ENCODE measurements at regions not wholly inside any gene's neighbourhood (a gene's known extent, or its start where the extent isn't known, plus 50 kb on each side); places are given as distances from the start of the nearest gene placed in this dataset.

DNA sequence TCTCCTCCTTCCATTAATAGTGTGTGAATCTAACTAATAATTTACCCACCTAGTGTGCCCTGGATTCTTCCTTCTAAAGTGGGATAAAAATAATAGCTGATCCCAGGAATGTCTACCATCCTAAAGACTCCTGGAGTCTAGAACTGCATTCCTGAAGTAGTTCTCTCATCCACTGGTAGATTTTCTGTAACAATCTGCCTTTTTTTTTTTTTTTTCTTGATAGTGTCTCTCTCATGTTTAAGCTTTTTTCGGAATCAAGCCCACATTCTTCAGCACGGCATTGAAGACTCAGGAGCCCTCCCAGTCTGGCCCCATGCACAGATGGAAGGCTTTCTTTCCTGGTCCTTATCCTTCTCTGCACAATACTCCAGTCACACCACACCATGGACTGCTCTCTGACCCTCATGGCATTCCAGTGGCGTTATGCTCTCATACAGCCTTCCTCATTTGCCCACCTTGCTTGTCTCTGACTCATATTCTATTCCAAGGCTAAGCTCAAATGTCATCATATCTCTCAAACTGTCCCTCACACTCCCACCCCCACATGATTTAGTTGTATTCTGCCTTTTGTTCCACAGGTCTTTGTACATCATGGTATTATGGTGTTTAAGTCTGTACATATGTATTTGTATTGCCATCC, 68.7 kb upstream of the FRY start:
- ATAC-seq (no peak), DNase-seq (ENCODE audit: low spot score) (no peak)
- H3K79me2 ChIP-seq (replicated peaks; ENCODE audit: insufficient read depth) = no peaks in the 10 kb centered on the region
- Mint-ChIP-seq H3K4me1 (no peaks in the 10 kb centered on the region), H3K4me3 (no peak overlapping the region), H3K36me3 (ENCODE audit: low read depth) (peaks cover 6% of the 10 kb centered on the region; the same call in 1 of the 3 replicates), H3K27ac (no peak overlapping the region), H3K9me3 (peaks cover 9% of the 10 kb centered on the region), H3K27me3 (ENCODE audit: insufficient read depth, low read depth, poor library complexity) (peaks cover 2% of the 10 kb centered on the region)
- H3K4me1 ChIP-seq (ENCODE audit: insufficient read depth) = no peaks in the 10 kb centered on the region
- H3K4me3 ChIP-seq = no peak overlapping the region
- 0 out of 2 replicates have a peak, but pooled peaks cover 7% of the 10 kb centered on the region for H3K9me2 ChIP-seq (ENCODE audit: insufficient read depth)
- peaks cover 6% of the 10 kb centered on the region; the same call in 1 of the 2 replicates for H3K36me3 ChIP-seq (ENCODE audit: insufficient read depth)
- no peak overlapping the region for H3K4me2 ChIP-seq
- TF ChIP-seq REST (IDR thresholded peaks at IDR 0.05; ENCODE audit: unreplicated experiment) = no peak
- TF ChIP-seq ETS1 (IDR thresholded peaks at IDR 0.05) = no peak
- no peak for TF ChIP-seq CREB1 (CRISPR knock-in tag; IDR thresholded peaks at IDR 0.05; ENCODE audit: low read depth)
- TF ChIP-seq EZH2 (IDR thresholded peaks at IDR 0.05; ENCODE audit: low read depth, unreplicated experiment) = no peak
- no peak for TF ChIP-seq POLR2AphosphoS5 (IDR thresholded peaks at IDR 0.05; ENCODE audit: low read depth)
- no peak for TF ChIP-seq ZNF331 (CRISPR knock-in tag; IDR thresholded peaks at IDR 0.05; ENCODE audit: low read depth)
- TF ChIP-seq NANOG (IDR thresholded peaks at IDR 0.05; ENCODE audit: borderline replicate concordance) = no peak
- TF ChIP-seq, protein P1, sequence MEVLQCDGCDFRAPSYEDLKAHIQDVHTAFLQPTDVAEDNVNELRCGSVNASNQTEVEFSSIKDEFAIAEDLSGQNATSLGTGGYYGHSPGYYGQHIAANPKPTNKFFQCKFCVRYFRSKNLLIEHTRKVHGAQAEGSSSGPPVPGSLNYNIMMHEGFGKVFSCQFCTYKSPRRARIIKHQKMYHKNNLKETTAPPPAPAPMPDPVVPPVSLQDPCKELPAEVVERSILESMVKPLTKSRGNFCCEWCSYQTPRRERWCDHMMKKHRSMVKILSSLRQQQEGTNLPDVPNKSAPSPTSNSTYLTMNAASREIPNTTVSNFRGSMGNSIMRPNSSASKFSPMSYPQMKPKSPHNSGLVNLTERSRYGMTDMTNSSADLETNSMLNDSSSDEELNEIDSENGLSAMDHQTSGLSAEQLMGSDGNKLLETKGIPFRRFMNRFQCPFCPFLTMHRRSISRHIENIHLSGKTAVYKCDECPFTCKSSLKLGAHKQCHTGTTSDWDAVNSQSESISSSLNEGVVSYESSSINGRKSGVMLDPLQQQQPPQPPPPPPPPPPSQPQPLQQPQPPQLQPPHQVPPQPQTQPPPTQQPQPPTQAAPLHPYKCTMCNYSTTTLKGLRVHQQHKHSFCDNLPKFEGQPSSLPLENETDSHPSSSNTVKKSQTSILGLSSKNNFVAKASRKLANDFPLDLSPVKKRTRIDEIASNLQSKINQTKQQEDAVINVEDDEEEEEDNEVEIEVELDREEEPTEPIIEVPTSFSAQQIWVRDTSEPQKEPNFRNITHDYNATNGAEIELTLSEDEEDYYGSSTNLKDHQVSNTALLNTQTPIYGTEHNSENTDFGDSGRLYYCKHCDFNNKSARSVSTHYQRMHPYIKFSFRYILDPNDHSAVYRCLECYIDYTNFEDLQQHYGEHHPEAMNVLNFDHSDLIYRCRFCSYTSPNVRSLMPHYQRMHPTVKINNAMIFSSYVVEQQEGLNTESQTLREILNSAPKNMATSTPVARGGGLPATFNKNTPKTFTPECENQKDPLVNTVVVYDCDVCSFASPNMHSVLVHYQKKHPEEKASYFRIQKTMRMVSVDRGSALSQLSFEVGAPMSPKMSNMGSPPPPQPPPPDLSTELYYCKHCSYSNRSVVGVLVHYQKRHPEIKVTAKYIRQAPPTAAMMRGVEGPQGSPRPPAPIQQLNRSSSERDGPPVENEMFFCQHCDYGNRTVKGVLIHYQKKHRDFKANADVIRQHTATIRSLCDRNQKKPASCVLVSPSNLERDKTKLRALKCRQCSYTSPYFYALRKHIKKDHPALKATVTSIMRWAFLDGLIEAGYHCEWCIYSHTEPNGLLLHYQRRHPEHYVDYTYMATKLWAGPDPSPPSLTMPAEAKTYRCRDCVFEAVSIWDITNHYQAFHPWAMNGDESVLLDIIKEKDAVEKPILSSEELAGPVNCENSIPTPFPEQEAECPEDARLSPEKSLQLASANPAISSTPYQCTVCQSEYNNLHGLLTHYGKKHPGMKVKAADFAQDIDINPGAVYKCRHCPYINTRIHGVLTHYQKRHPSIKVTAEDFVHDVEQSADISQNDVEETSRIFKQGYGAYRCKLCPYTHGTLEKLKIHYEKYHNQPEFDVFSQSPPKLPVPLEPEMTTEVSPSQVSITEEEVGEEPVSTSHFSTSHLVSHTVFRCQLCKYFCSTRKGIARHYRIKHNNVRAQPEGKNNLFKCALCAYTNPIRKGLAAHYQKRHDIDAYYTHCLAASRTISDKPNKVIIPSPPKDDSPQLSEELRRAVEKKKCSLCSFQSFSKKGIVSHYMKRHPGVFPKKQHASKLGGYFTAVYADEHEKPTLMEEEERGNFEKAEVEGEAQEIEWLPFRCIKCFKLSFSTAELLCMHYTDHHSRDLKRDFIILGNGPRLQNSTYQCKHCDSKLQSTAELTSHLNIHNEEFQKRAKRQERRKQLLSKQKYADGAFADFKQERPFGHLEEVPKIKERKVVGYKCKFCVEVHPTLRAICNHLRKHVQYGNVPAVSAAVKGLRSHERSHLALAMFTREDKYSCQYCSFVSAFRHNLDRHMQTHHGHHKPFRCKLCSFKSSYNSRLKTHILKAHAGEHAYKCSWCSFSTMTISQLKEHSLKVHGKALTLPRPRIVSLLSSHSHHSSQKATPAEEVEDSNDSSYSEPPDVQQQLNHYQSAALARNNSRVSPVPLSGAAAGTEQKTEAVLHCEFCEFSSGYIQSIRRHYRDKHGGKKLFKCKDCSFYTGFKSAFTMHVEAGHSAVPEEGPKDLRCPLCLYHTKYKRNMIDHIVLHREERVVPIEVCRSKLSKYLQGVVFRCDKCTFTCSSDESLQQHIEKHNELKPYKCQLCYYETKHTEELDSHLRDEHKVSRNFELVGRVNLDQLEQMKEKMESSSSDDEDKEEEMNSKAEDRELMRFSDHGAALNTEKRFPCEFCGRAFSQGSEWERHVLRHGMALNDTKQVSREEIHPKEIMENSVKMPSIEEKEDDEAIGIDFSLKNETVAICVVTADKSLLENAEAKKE (CRISPR knock-in tag; IDR thresholded peaks at IDR 0.05) = no peak
- TF ChIP-seq JUNB (IDR thresholded peaks at IDR 0.05; ENCODE audit: unreplicated experiment) = no peak
- no peak for TF ChIP-seq EZH2phosphoT487 (IDR thresholded peaks at IDR 0.05; ENCODE audit: unreplicated experiment)
- no peak for TF ChIP-seq STAT1 (IDR thresholded peaks at IDR 0.05; ENCODE audit: unreplicated experiment)
- TF ChIP-seq, protein P2, sequence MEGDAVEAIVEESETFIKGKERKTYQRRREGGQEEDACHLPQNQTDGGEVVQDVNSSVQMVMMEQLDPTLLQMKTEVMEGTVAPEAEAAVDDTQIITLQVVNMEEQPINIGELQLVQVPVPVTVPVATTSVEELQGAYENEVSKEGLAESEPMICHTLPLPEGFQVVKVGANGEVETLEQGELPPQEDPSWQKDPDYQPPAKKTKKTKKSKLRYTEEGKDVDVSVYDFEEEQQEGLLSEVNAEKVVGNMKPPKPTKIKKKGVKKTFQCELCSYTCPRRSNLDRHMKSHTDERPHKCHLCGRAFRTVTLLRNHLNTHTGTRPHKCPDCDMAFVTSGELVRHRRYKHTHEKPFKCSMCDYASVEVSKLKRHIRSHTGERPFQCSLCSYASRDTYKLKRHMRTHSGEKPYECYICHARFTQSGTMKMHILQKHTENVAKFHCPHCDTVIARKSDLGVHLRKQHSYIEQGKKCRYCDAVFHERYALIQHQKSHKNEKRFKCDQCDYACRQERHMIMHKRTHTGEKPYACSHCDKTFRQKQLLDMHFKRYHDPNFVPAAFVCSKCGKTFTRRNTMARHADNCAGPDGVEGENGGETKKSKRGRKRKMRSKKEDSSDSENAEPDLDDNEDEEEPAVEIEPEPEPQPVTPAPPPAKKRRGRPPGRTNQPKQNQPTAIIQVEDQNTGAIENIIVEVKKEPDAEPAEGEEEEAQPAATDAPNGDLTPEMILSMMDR (conservative IDR thresholded peaks at IDR 0.05; ENCODE audit: low read depth in 2 of 2) = no peak
- TF ChIP-seq ZNF114 (CRISPR knock-in tag; IDR thresholded peaks at IDR 0.05) = no peak
- no peaks in the 10 kb centered on the region for H3K27me3 ChIP-seq (ENCODE audit: insufficient read depth)
- no peaks in the 10 kb centered on the region for H4K20me1 ChIP-seq (replicated peaks; ENCODE audit: insufficient read depth)
- no peak overlapping the region for H2AFZ ChIP-seq
- no peaks in the 10 kb centered on the region for H3F3A ChIP-seq (replicated peaks; ENCODE audit: low read depth)
- H3K27ac ChIP-seq (ENCODE audit: low read depth) = no peak overlapping the region

Measured in GM23338 (cell line).